ENCODE measurements at regions not wholly inside any gene's neighbourhood (a gene's known extent, or its start where the extent isn't known, plus 50 kb on each side); places are given as distances from the start of the nearest gene placed in this dataset.

DNA sequence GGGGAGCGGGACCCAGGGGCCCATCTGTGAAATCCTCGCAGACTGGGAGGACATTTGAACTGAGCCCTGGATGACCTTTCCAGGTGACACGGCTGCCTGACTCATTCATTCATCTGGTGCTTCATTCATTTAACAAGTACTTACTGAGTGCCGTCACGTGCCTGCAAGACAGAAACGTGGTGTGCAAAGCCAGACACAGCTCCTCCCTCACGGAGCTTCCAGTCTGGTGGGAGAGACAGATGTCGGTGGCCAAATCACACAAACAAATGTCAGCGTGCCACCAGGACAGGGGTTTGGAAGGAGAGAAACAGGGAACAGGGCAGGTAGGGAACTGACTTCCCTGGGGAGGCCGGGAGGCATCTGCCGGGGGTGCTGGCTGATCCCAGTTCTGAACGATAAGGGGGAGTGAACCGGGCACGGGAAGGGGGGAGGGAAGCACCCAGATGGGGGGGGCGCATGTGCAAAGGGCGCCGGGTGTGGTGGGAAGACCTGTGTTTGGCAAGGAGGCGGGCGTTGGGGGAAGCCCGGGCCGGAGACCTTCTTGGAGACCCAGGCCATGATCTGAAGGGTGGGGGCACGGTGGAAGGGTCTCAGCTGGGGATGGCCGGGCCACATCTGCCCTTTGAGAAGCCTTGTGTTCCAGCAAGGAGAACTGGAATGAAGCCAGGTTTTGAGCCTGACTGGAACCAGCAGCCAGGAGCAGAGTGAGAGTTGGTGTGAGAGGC, 93.6 kb upstream of the CIBAR2 start:
- ChIA-PET CTCF (no interaction called here), POLR2A (ENCODE audit: unreplicated experiment) (interaction anchor here (0.6 kb wide), 1 partner anchor 14 kb away, joined by 3 read pairs; no protein-coding TSS in a partner anchor)
- H3K27ac ChIP-seq (ENCODE audit: insufficient read depth, low read length): peak overlapping the region; percentile 45
- H2AK9ac ChIP-seq (replicated peaks; ENCODE audit: low read depth, low read length, poor library complexity): peak overlapping the region; percentile 91
- H3K27me3 ChIP-seq (ENCODE audit: control insufficient read depth, insufficient read depth, low read length): no peaks in the 10 kb centered on the region
- peaks cover 2% of the 10 kb centered on the region; the same call in 1 of the 2 replicates for H3K9me3 ChIP-seq (ENCODE audit: control insufficient read depth, insufficient read depth, low read length)
- no TSS peak for BruUV-seq (replicated peaks)
- peak overlapping the region; percentile 50 for H2BK120ac ChIP-seq (ENCODE audit: low read depth, low read length)
- intact Hi-C loops (cut with micrococcal nuclease): no loop called here
- peak overlapping the region; percentile 82 for H2BK20ac ChIP-seq (ENCODE audit: low read depth, low read length)
- ATAC-seq (ENCODE audit: low read depth): no peak
- H2AFZ ChIP-seq (replicated peaks; ENCODE audit: low read length, poor library complexity): peak overlapping the region; percentile 67
- peak overlapping the region; percentile 73 for H4K5ac ChIP-seq (ENCODE audit: low read depth, low read length)
- H3K36me3 ChIP-seq (ENCODE audit: control insufficient read depth, insufficient read depth, low read length): no peaks in the 10 kb centered on the region
- peak overlapping the region; percentile 2 to 83; a peak in 3 of 4 replicates for H4K8ac ChIP-seq (ENCODE audit: low read depth in 2 of 2, low read length in 2 of 2)
- peaks cover 33% of the 10 kb centered on the region for H3K9me1 ChIP-seq (ENCODE audit: insufficient read depth, low read length)
- in situ Hi-C loops (cut with MboI; ENCODE audit: low sequenced_read_pairs): no loop called here
- H3K18ac ChIP-seq (ENCODE audit: low read depth, low read length): peak overlapping the region; percentile 49
- peak overlapping the region; percentile 54 for H3K56ac ChIP-seq (ENCODE audit: extremely low read depth, insufficient read depth, low read length)
- peaks cover 64% of the 10 kb centered on the region for H3K4me1 ChIP-seq (ENCODE audit: control insufficient read depth, insufficient read depth, low read length)
- peak overlapping the region; percentile 94 for H3K4ac ChIP-seq (ENCODE audit: low read depth, low read length)
- no peak overlapping the region for H3K4me3 ChIP-seq (ENCODE audit: insufficient read depth, low read depth, low read length)
- H4K20me1 ChIP-seq (ENCODE audit: insufficient read depth, low read length): peaks cover 35% of the 10 kb centered on the region
- peak overlapping the region; percentile 76; the same call in 1 of the 2 replicates for H3K23ac ChIP-seq (ENCODE audit: low read depth, low read length)
- H3K14ac ChIP-seq (replicated peaks; ENCODE audit: low read depth, low read length): peak overlapping the region; percentile 34
- H2AK5ac ChIP-seq (ENCODE audit: low read depth, low read length): peak overlapping the region; percentile 51
- dilution Hi-C loops (cut with HindIII; ENCODE audit: low sequenced_read_pairs, unreplicated experiment): no loop called here
- DNase-seq: peak; percentile 78
- peak overlapping the region; percentile 18; the same call in 1 of the 2 replicates for H3K4me2 ChIP-seq (ENCODE audit: low read depth, low read length)
- peak overlapping the region; percentile 73 for H2BK5ac ChIP-seq (ENCODE audit: low read depth, low read length, poor library complexity, severe bottlenecking)
- WGBS, 2 experiments (ENCODE audit: extremely low coverage in 2 of 2, insufficient read length in 1 of 2): 18% methylated on average over 4 of the region's 23 CpGs; no CpG with 5 or more reads in 1 of the 2 experiments
- H3K79me1 ChIP-seq (ENCODE audit: low read depth in 1 of 2, low read length in 2 of 2): peaks cover 33 to 92% of the 10 kb centered on the region in 2 experiments
- H3K9ac ChIP-seq (ENCODE audit: low read depth, low read length): peak overlapping the region; percentile 38; the same call in 1 of the 2 replicates
- peak overlapping the region; percentile 51 for H4K91ac ChIP-seq (ENCODE audit: insufficient read depth, low read depth, low read length)
- H2BK15ac ChIP-seq (ENCODE audit: low read depth, low read length): peak overlapping the region; percentile 87; the same call in 1 of the 3 replicates
- 0 out of 2 replicates have a peak, but pooled peaks have one; percentile 5 for TF ChIP-seq MAZ (IDR thresholded peaks at IDR 0.05; ENCODE audit: borderline replicate concordance, low read depth, low read length)
- no peak for TF ChIP-seq RCOR1 (IDR thresholded peaks at IDR 0.05; ENCODE audit: insufficient replicate concordance, low read length)
- TF ChIP-seq, protein P1, sequence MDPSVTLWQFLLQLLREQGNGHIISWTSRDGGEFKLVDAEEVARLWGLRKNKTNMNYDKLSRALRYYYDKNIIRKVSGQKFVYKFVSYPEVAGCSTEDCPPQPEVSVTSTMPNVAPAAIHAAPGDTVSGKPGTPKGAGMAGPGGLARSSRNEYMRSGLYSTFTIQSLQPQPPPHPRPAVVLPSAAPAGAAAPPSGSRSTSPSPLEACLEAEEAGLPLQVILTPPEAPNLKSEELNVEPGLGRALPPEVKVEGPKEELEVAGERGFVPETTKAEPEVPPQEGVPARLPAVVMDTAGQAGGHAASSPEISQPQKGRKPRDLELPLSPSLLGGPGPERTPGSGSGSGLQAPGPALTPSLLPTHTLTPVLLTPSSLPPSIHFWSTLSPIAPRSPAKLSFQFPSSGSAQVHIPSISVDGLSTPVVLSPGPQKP (IDR thresholded peaks at IDR 0.05; ENCODE audit: borderline replicate concordance, low read depth, low read length): no peak
- peak; percentile 37; the same call in 1 of the 2 replicates for TF ChIP-seq POLR2A (IDR thresholded peaks at IDR 0.05; ENCODE audit: low read depth, low read length)
- TF ChIP-seq BHLHE40 (IDR thresholded peaks at IDR 0.05; ENCODE audit: low read depth, low read length): peak; percentile 95
- no peak for TF ChIP-seq RAD21 (IDR thresholded peaks at IDR 0.05; ENCODE audit: low read length)
- TF ChIP-seq CHD1 (IDR thresholded peaks at IDR 0.05; ENCODE audit: low read depth, low read length): no peak
- no peak for TF ChIP-seq SMC3 (IDR thresholded peaks at IDR 0.05; ENCODE audit: low read depth, low read length)
- TF ChIP-seq FOS (IDR thresholded peaks at IDR 0.05; ENCODE audit: low read depth, low read length): peak; percentile 36; the same call in 1 of the 2 replicates
- TF ChIP-seq, protein P2, sequence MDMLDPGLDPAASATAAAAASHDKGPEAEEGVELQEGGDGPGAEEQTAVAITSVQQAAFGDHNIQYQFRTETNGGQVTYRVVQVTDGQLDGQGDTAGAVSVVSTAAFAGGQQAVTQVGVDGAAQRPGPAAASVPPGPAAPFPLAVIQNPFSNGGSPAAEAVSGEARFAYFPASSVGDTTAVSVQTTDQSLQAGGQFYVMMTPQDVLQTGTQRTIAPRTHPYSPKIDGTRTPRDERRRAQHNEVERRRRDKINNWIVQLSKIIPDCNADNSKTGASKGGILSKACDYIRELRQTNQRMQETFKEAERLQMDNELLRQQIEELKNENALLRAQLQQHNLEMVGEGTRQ (IDR thresholded peaks at IDR 0.05; ENCODE audit: low read depth, low read length): peak; percentile 92
- TF ChIP-seq MXI1 (IDR thresholded peaks at IDR 0.05; ENCODE audit: borderline replicate concordance, low read depth, low read length): no peak
- TF ChIP-seq NFE2L2 (IDR thresholded peaks at IDR 0.05; ENCODE audit: low read depth, low read length): no peak
- TF ChIP-seq, protein P3, sequence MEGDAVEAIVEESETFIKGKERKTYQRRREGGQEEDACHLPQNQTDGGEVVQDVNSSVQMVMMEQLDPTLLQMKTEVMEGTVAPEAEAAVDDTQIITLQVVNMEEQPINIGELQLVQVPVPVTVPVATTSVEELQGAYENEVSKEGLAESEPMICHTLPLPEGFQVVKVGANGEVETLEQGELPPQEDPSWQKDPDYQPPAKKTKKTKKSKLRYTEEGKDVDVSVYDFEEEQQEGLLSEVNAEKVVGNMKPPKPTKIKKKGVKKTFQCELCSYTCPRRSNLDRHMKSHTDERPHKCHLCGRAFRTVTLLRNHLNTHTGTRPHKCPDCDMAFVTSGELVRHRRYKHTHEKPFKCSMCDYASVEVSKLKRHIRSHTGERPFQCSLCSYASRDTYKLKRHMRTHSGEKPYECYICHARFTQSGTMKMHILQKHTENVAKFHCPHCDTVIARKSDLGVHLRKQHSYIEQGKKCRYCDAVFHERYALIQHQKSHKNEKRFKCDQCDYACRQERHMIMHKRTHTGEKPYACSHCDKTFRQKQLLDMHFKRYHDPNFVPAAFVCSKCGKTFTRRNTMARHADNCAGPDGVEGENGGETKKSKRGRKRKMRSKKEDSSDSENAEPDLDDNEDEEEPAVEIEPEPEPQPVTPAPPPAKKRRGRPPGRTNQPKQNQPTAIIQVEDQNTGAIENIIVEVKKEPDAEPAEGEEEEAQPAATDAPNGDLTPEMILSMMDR (conservative IDR thresholded peaks at IDR 0.05; ENCODE audit: low read depth, low read length): no peak
- no peak for TF ChIP-seq CEBPB (IDR thresholded peaks at IDR 0.05; ENCODE audit: low read depth, low read length)

Data from IMR-90 (cell line).